Astrocyte (in vitro differentiated cells and primary cell): ENCODE measurements at regions not wholly inside any gene's neighbourhood (a gene's known extent, or its start where the extent isn't known, plus 50 kb on each side); places are given as distances from the start of the nearest gene placed in this dataset.

Experiments used
- DNase-seq: peaks from one replicate; pipeline ENCODE4 v3.0.0-alpha.2; 2010; ENCODE audit warnings: low read depth
- FAIRE-seq: peaks from 2 replicates; lab custom pipeline; 2011; peaks lifted over from hg19 to GRCh38; lab: Jason Lieb, UNC
- H2AFZ ChIP-seq: 2 replicates; pipeline ENCODE4 v1.6.0; 2012; ENCODE audit warnings: low read depth, low read length, inconsistent platforms
- H3K27ac ChIP-seq: 2 replicates; pipeline ENCODE4 v1.5.1; 2011; ENCODE audit warnings: low read depth, low read length, inconsistent platforms
- H3K27me3 ChIP-seq: 2 replicates; pipeline ENCODE4 v1.6.0; 2011; ENCODE audit warnings: low read length, inconsistent platforms; ENCODE audit not compliant: insufficient read depth
- H3K36me3 ChIP-seq: 2 replicates; pipeline ENCODE4 v1.5.1; 2011; ENCODE audit warnings: low read length, inconsistent platforms; ENCODE audit not compliant: insufficient read depth
- H3K4me1 ChIP-seq: 2 replicates; pipeline ENCODE4 v1.5.1; 2011; ENCODE audit warnings: low read length, inconsistent platforms; ENCODE audit not compliant: insufficient read depth
- H3K4me2 ChIP-seq: 2 replicates; pipeline ENCODE4 v1.6.0; 2012; ENCODE audit warnings: low read length, inconsistent platforms
- H3K4me3 ChIP-seq: 2 replicates; pipeline ENCODE4 v1.5.1; 2011; ENCODE audit warnings: low read depth, mild to moderate bottlenecking, low read length, inconsistent platforms; ENCODE audit not compliant: insufficient read depth
- H3K79me2 ChIP-seq: 2 replicates; pipeline ENCODE4 v1.6.0; 2012; ENCODE audit warnings: mild to moderate bottlenecking, low read length, inconsistent platforms; ENCODE audit not compliant: insufficient read depth
- H3K9ac ChIP-seq: 2 replicates; pipeline ENCODE4 v1.6.0; 2012; ENCODE audit warnings: mild to moderate bottlenecking, low read length, inconsistent platforms
- H3K9me3 ChIP-seq: 2 replicates; pipeline ENCODE4 v1.5.1; 2012; ENCODE audit warnings: low read depth, mild to moderate bottlenecking, low read length, inconsistent platforms; ENCODE audit not compliant: insufficient read depth
- H4K20me1 ChIP-seq: 2 replicates; pipeline ENCODE4 v1.6.0; 2012; ENCODE audit warnings: low read length, inconsistent platforms; ENCODE audit not compliant: insufficient read depth
- H3K27ac Mint-ChIP-seq: one replicate; pipeline ENCODE4 v1.8.0; 2021; ENCODE audit warnings: mild to moderate bottlenecking, mixed read lengths; ENCODE audit not compliant: unreplicated experiment
- H3K27me3 Mint-ChIP-seq: one replicate; pipeline ENCODE4 v1.8.0; 2021; ENCODE audit warnings: low read depth, mixed read lengths; ENCODE audit not compliant: unreplicated experiment
- H3K36me3 Mint-ChIP-seq: one replicate; pipeline ENCODE4 v1.8.0; 2021; ENCODE audit warnings: low read depth, mixed read lengths; ENCODE audit not compliant: unreplicated experiment
- H3K4me1 Mint-ChIP-seq: one replicate; pipeline ENCODE4 v1.8.0; 2021; ENCODE audit warnings: low read depth, mixed read lengths; ENCODE audit not compliant: unreplicated experiment
- H3K4me3 Mint-ChIP-seq: one replicate; pipeline ENCODE4 v1.8.0; 2021; ENCODE audit warnings: mild to moderate bottlenecking, moderate library complexity, mixed read lengths; ENCODE audit not compliant: unreplicated experiment
- H3K9me3 Mint-ChIP-seq: one replicate; pipeline ENCODE4 v1.8.0; 2021; ENCODE audit warnings: mild to moderate bottlenecking, mixed read lengths; ENCODE audit not compliant: unreplicated experiment
- CTCF ChIP-seq: IDR thresholded peaks from 2 replicates; pipeline ENCODE4 v1.5.1; 2011; ENCODE audit warnings: low read depth, mild to moderate bottlenecking, inconsistent platforms, low read length, moderate library complexity; ENCODE audit not compliant: insufficient read depth
- EZH2 ChIP-seq: IDR thresholded peaks from 2 replicates; pipeline ENCODE4 v1.6.1; 2012; ENCODE audit warnings: mild to moderate bottlenecking, low read length, inconsistent platforms; ENCODE audit not compliant: insufficient read depth

- Mint-ChIP-seq H3K9me3 (peaks cover 3% of the 10 kb centered on the region), H3K27ac (no peak overlapping the region), H3K4me3 (no peak overlapping the region), H3K27me3 (peaks cover under 1% of the 10 kb centered on the region), H3K36me3 (no peaks in the 10 kb centered on the region), H3K4me1 (no peaks in the 10 kb centered on the region)
- Histone ChIP-seq H3K4me2 (no peak overlapping the region), H3K27ac (no peak overlapping the region), H3K27me3 (no peaks in the 10 kb centered on the region), H2AFZ (no peak overlapping the region), H3K4me1 (no peaks in the 10 kb centered on the region), H3K4me3 (no peak overlapping the region), H3K79me2 (no peaks in the 10 kb centered on the region), H4K20me1 (no peaks in the 10 kb centered on the region), H3K9me3 (peaks cover 5% of the 10 kb centered on the region), H3K9ac (no peak overlapping the region), H3K36me3 (no peaks in the 10 kb centered on the region)
- FAIRE-seq (no peak), DNase-seq (no peak)
- no peak for TF ChIP-seq CTCF
- no peak for TF ChIP-seq EZH2
These were observed 1126.3 kb upstream of the SORCS1 start for GRCh38 chr10:108290823-108291222.

- no peaks in the 10 kb centered on the region for H3K27me3 Mint-ChIP-seq
- peaks cover 7% of the 10 kb centered on the region for H3K4me1 Mint-ChIP-seq
- Histone ChIP-seq H3K27me3 (no peaks in the 10 kb centered on the region), H3K4me2 (no peak overlapping the region), H3K4me3 (no peak overlapping the region), H3K4me1 (no peaks in the 10 kb centered on the region), H4K20me1 (no peaks in the 10 kb centered on the region), H3K36me3 (no peaks in the 10 kb centered on the region), H3K9me3 (peaks cover 2% of the 10 kb centered on the region), H3K79me2 (no peaks in the 10 kb centered on the region), H3K27ac (no peak overlapping the region), H3K9ac (no peak overlapping the region), H2AFZ (no peak overlapping the region)
- H3K36me3 Mint-ChIP-seq: no peaks in the 10 kb centered on the region
- no peak for DNase-seq
- no peak overlapping the region for H3K4me3 Mint-ChIP-seq
- H3K27ac Mint-ChIP-seq: no peak overlapping the region
- H3K9me3 Mint-ChIP-seq: peaks cover 4% of the 10 kb centered on the region
- no peak for FAIRE-seq
- TF ChIP-seq CTCF: no peak
- TF ChIP-seq EZH2: no peak
These were observed 1111.6 kb upstream of the SORCS1 start for GRCh38 chr10:108275895-108276685.

GRCh38 chr10:108260383-108260906 lies 1095.9 kb upstream of the SORCS1 start:
- no peak overlapping the region for H3K4me3 Mint-ChIP-seq

More at GRCh38 chr10:108260383-108260906, 1095.9 kb upstream of the SORCS1 start:
- Histone ChIP-seq H3K4me1 (no peaks in the 10 kb centered on the region), H2AFZ (no peak overlapping the region), H4K20me1 (no peaks in the 10 kb centered on the region), H3K27me3 (no peaks in the 10 kb centered on the region), H3K4me2 (no peak overlapping the region), H3K9me3 (no peaks in the 10 kb centered on the region), H3K79me2 (no peaks in the 10 kb centered on the region), H3K27ac (no peak overlapping the region), H3K4me3 (no peak overlapping the region), H3K9ac (no peak overlapping the region), H3K36me3 (no peaks in the 10 kb centered on the region)
- TF ChIP-seq CTCF (no peak), EZH2 (no peak)
- no peak overlapping the region for H3K27ac Mint-ChIP-seq
- no peaks in the 10 kb centered on the region for H3K36me3 Mint-ChIP-seq
- no peak for DNase-seq
- H3K4me1 Mint-ChIP-seq: no peaks in the 10 kb centered on the region
- H3K9me3 Mint-ChIP-seq: no peaks in the 10 kb centered on the region
- no peaks in the 10 kb centered on the region for H3K27me3 Mint-ChIP-seq
- no peak for FAIRE-seq
